ENCODE measurements at regions not wholly inside any gene's neighbourhood (a gene's known extent, or its start where the extent isn't known, plus 50 kb on each side); places are given as distances from the start of the nearest gene placed in this dataset.

- no peak for DNase-seq (ENCODE audit: low spot score)
These were observed 219.9 kb downstream of the BRD1 start for GRCh38 chr22:49607821-49608220.

GRCh38 chr22:49606562-49607290 is 220.9 kb downstream of the BRD1 start:
- DNase-seq (ENCODE audit: low spot score): no peak

GRCh38 chr22:49604732-49605302 is 222.9 kb downstream of the BRD1 start:
- DNase-seq (ENCODE audit: low spot score): no peak

- no peak for DNase-seq (ENCODE audit: low spot score)
These were observed 224.7 kb downstream of the BRD1 start for GRCh38 chr22:49603016-49603415.

GRCh38 chr22:49602481-49602880 is 225.2 kb downstream of the BRD1 start:
- no peak for DNase-seq (ENCODE audit: low spot score)

GRCh38 chr22:49601614-49602321 is 225.9 kb downstream of the BRD1 start:
- no peak for DNase-seq (ENCODE audit: low spot score)

- DNase-seq (ENCODE audit: low spot score): no peak
These were observed 226.7 kb downstream of the BRD1 start for GRCh38 chr22:49600891-49601431.

GRCh38 chr22:49600468-49600867 is 227.2 kb downstream of the BRD1 start:
- no peak for DNase-seq (ENCODE audit: low spot score)

GRCh38 chr22:49599691-49600455 is 227.8 kb downstream of the BRD1 start:
- no peak for DNase-seq (ENCODE audit: low spot score)

GRCh38 chr22:49599039-49599438 is 228.6 kb downstream of the BRD1 start:
- DNase-seq (ENCODE audit: low spot score): no peak

GRCh38 chr22:49598338-49598737 is 229.3 kb downstream of the BRD1 start:
- DNase-seq (ENCODE audit: low spot score): no peak

- no peak for DNase-seq (ENCODE audit: low spot score)
These were observed 230.1 kb downstream of the BRD1 start for GRCh38 chr22:49597428-49598039.

GRCh38 chr22:49595465-49596078 is 232.1 kb downstream of the BRD1 start:
- DNase-seq (ENCODE audit: low spot score): no peak

- no peak for DNase-seq (ENCODE audit: low spot score)
These were observed 233.6 kb downstream of the BRD1 start for GRCh38 chr22:49594078-49594477.

GRCh38 chr22:49593509-49593908 is 234.2 kb downstream of the BRD1 start:
- no peak for DNase-seq (ENCODE audit: low spot score)

- DNase-seq (ENCODE audit: low spot score): no peak
These were observed 234.7 kb downstream of the BRD1 start for GRCh38 chr22:49592780-49593501.

GRCh38 chr22:49590851-49591445 is 236.7 kb downstream of the BRD1 start:
- no peak for DNase-seq (ENCODE audit: low spot score)

- DNase-seq (ENCODE audit: low spot score): no peak
These were observed 237.3 kb downstream of the BRD1 start for GRCh38 chr22:49590381-49590780.

- DNase-seq (ENCODE audit: low spot score): no peak
These were observed 237.9 kb downstream of the BRD1 start for GRCh38 chr22:49589811-49590210.

- DNase-seq (ENCODE audit: low spot score): no peak
These were observed 238.4 kb downstream of the BRD1 start for GRCh38 chr22:49589301-49589700.

Data from umbilical cord (tissue), 1 donor.